ENCODE measurements at regions not wholly inside any gene's neighbourhood (a gene's known extent, or its start where the extent isn't known, plus 50 kb on each side); places are given as distances from the start of the nearest gene placed in this dataset.

GRCh38 chr4:12879496-12879895 is 604.6 kb downstream of the RAB28 start:
- Mint-ChIP-seq H3K27me3 (ENCODE audit: insufficient read depth, low read depth, poor library complexity) (no peaks in the 10 kb centered on the region), H3K9me3 (peaks cover 16% of the 10 kb centered on the region; the same call in 2 of the 3 replicates)
- H3K36me3 ChIP-seq (ENCODE audit: insufficient read depth) = no peaks in the 10 kb centered on the region

More at GRCh38 chr4:12879496-12879895, 604.6 kb downstream of the RAB28 start:
- ATAC-seq (no peak), DNase-seq (ENCODE audit: low spot score) (no peak)
- no peaks in the 10 kb centered on the region for H3K4me1 ChIP-seq (ENCODE audit: insufficient read depth)
- peaks cover 2% of the 10 kb centered on the region; the same call in 2 of the 3 replicates for H3K4me1 Mint-ChIP-seq
- no peaks in the 10 kb centered on the region for H4K20me1 ChIP-seq (replicated peaks; ENCODE audit: insufficient read depth)
- H3K4me3 Mint-ChIP-seq = no peak overlapping the region
- TF ChIP-seq CREB1 (CRISPR knock-in tag; IDR thresholded peaks at IDR 0.05; ENCODE audit: low read depth) (no peak), ZNF331 (CRISPR knock-in tag; IDR thresholded peaks at IDR 0.05; ENCODE audit: low read depth) (no peak), EZH2 (IDR thresholded peaks at IDR 0.05; ENCODE audit: low read depth, unreplicated experiment) (no peak), EZH2phosphoT487 (IDR thresholded peaks at IDR 0.05; ENCODE audit: unreplicated experiment) (no peak), ZNF114 (CRISPR knock-in tag; IDR thresholded peaks at IDR 0.05) (no peak), JUNB (IDR thresholded peaks at IDR 0.05; ENCODE audit: unreplicated experiment) (no peak), POLR2AphosphoS5 (IDR thresholded peaks at IDR 0.05; ENCODE audit: low read depth) (no peak), CTCF (conservative IDR thresholded peaks at IDR 0.05; ENCODE audit: low read depth in 2 of 2) (no peak), STAT1 (IDR thresholded peaks at IDR 0.05; ENCODE audit: unreplicated experiment) (no peak), REST (IDR thresholded peaks at IDR 0.05; ENCODE audit: unreplicated experiment) (no peak), ZNF462 (CRISPR knock-in tag; IDR thresholded peaks at IDR 0.05) (no peak), NANOG (IDR thresholded peaks at IDR 0.05; ENCODE audit: borderline replicate concordance) (no peak), ETS1 (IDR thresholded peaks at IDR 0.05) (no peak)
- no peak overlapping the region for H2AFZ ChIP-seq
- peaks cover 3% of the 10 kb centered on the region; the same call in 1 of the 3 replicates for H3K36me3 Mint-ChIP-seq (ENCODE audit: low read depth)
- no peak overlapping the region for H3K27ac Mint-ChIP-seq
- H3K9me2 ChIP-seq (ENCODE audit: insufficient read depth) = peaks cover 5% of the 10 kb centered on the region; the same call in 1 of the 2 replicates
- no peak overlapping the region for H3K4me2 ChIP-seq
- H3K27ac ChIP-seq (ENCODE audit: low read depth) = no peak overlapping the region
- H3K4me3 ChIP-seq = no peak overlapping the region
- H3K79me2 ChIP-seq (replicated peaks; ENCODE audit: insufficient read depth) = no peaks in the 10 kb centered on the region
- no peaks in the 10 kb centered on the region for H3F3A ChIP-seq (replicated peaks; ENCODE audit: low read depth)
- H3K27me3 ChIP-seq (ENCODE audit: insufficient read depth) = no peaks in the 10 kb centered on the region
